ENCODE measurements at regions not wholly inside any gene's neighbourhood (a gene's known extent, or its start where the extent isn't known, plus 50 kb on each side); places are given as distances from the start of the nearest gene placed in this dataset.

DNA sequence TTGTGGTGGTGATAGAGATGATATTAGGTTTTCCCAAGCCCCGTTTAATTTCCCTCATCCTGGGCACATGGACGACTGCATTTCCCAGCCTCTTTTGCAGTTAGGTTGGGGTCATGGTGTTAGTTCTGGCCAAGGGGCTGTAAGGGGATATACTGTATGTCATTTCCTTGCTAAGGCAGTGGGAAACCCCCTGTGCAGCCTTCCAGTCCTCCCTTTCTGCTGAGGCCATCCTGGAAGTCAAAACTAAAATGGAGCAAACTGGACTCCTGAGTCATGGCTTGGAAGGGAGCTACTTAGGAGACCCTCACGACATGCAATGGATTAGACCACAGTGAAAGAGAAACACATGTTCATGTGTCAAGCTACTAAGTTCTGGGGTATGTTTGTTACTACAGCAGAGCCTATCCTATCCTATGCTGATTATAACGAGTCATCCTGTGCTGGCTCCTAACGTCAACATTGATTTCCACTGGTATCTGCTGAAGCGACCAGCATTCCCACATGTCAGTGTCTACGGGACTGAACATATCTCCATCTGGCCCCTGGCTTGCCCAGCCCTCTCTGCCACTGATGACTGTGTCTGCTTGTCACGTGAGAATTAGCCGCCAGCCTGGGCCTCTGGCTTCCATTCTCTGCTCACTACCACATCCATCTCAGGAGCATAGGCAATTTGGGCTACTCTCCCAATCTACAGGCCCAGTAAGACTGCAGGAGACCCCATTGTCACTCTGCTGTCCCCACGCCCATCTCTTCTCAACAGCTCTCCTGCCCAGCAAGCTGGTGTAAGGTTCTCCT is 85.6 kb upstream of the MEF2A start:
- H3K27me3 ChIP-seq (ENCODE audit: control insufficient read depth, insufficient read depth, low read length), result no peaks in the 10 kb centered on the region
- H3K4me3 ChIP-seq (ENCODE audit: low read depth, low read length), result no peak overlapping the region
- no peak for TF ChIP-seq CTCF (IDR thresholded peaks at IDR 0.05; ENCODE audit: insufficient read depth, low read length, poor library complexity, severe bottlenecking)
- no peak for DNase-seq (ENCODE audit: low read depth)
- no peaks in the 10 kb centered on the region for H3K36me3 ChIP-seq (ENCODE audit: control insufficient read depth, insufficient read depth, low read length)

GRCh38 chr15:99481113-99481950 is 84.5 kb upstream of the MEF2A start:
- no peak for TF ChIP-seq CTCF (IDR thresholded peaks at IDR 0.05; ENCODE audit: insufficient read depth, low read length, poor library complexity, severe bottlenecking)
- no peak overlapping the region for H3K4me3 ChIP-seq (ENCODE audit: low read depth, low read length)

DNA sequence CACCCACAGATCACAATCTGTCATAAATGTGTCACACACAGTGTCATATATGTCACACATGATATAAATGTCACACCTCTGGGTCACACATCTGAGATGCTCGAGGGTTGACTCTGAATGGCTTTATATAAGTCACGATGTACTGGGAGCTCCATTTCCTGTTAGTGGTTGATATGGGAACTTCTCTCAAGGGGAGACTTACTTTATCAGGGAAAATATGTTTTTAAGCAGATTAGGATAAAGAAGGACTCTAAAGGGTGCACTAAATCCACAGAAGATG is 83.9 kb upstream of the MEF2A start:
- no peak for DNase-seq (ENCODE audit: low read depth)
- no peaks in the 10 kb centered on the region for H3K36me3 ChIP-seq (ENCODE audit: control insufficient read depth, insufficient read depth, low read length)
- H3K27me3 ChIP-seq (ENCODE audit: control insufficient read depth, insufficient read depth, low read length), result no peaks in the 10 kb centered on the region
- H3K4me3 ChIP-seq (ENCODE audit: low read depth, low read length), result no peak overlapping the region
- TF ChIP-seq CTCF (IDR thresholded peaks at IDR 0.05; ENCODE audit: insufficient read depth, low read length, poor library complexity, severe bottlenecking), result no peak

More at GRCh38 chr15:99481113-99481950, 84.5 kb upstream of the MEF2A start:
- DNase-seq (ENCODE audit: low read depth), result no peak
- no peaks in the 10 kb centered on the region for H3K36me3 ChIP-seq (ENCODE audit: control insufficient read depth, insufficient read depth, low read length)
- no peaks in the 10 kb centered on the region for H3K27me3 ChIP-seq (ENCODE audit: control insufficient read depth, insufficient read depth, low read length)

DNA sequence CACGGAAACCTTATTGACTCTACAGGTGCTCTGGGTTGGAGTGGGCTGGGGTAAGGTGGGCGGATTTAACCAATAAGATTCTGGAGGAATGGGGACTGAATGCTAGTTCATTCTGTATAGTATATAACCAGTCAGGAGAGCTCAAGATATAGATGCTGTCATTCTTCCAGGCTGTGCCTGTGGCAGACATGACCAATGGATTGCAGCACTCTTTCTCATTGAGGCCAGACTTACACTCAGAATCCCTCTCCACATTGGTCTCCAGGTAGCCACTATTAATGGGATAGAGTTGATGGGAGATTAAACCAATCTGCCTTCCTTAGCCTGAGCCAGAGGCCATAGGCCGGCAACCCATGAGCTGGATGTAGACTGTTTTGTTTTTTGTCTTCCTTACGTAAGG is 82.8 kb upstream of the MEF2A start:
- Histone ChIP-seq H3K27me3 (ENCODE audit: control insufficient read depth, insufficient read depth, low read length) (no peaks in the 10 kb centered on the region), H3K4me3 (ENCODE audit: low read depth, low read length) (no peak overlapping the region), H3K36me3 (ENCODE audit: control insufficient read depth, insufficient read depth, low read length) (no peaks in the 10 kb centered on the region)
- no peak for TF ChIP-seq CTCF (IDR thresholded peaks at IDR 0.05; ENCODE audit: insufficient read depth, low read length, poor library complexity, severe bottlenecking)
- DNase-seq (ENCODE audit: low read depth), result no peak

- no peaks in the 10 kb centered on the region for H3K27me3 ChIP-seq (ENCODE audit: control insufficient read depth, insufficient read depth, low read length)
- no peak overlapping the region for H3K4me3 ChIP-seq (ENCODE audit: low read depth, low read length)
- TF ChIP-seq CTCF (IDR thresholded peaks at IDR 0.05; ENCODE audit: insufficient read depth, low read length, poor library complexity, severe bottlenecking), result no peak
- no peaks in the 10 kb centered on the region for H3K36me3 ChIP-seq (ENCODE audit: control insufficient read depth, insufficient read depth, low read length)
- no peak for DNase-seq (ENCODE audit: low read depth)
Observed at GRCh38 chr15:99485153-99485961, 80.4 kb upstream of the MEF2A start.

Data from kidney epithelial cell (primary cell).